Fibroblast of the aortic adventitia (primary cell): ENCODE measurements at regions not wholly inside any gene's neighbourhood (a gene's known extent, or its start where the extent isn't known, plus 50 kb on each side); places are given as distances from the start of the nearest gene placed in this dataset.

Experiments used
- DNase-seq: peaks from one replicate; pipeline ENCODE4 v3.0.0-alpha.2; 2010; ENCODE audit warnings: low read depth
- H3K4me3 ChIP-seq: 2 replicates; pipeline ENCODE4 v1.5.1; 2011; ENCODE audit warnings: low read depth, mild to moderate bottlenecking, control low read depth, low read length, moderate library complexity
- TF ChIP-seq, protein P1 (sequence below): IDR thresholded peaks from 2 replicates; pipeline ENCODE4 v1.5.1; 2011; ENCODE audit warnings: mild to moderate bottlenecking, low read length, control low read depth, inconsistent platforms; ENCODE audit not compliant: insufficient read depth

DNA sequence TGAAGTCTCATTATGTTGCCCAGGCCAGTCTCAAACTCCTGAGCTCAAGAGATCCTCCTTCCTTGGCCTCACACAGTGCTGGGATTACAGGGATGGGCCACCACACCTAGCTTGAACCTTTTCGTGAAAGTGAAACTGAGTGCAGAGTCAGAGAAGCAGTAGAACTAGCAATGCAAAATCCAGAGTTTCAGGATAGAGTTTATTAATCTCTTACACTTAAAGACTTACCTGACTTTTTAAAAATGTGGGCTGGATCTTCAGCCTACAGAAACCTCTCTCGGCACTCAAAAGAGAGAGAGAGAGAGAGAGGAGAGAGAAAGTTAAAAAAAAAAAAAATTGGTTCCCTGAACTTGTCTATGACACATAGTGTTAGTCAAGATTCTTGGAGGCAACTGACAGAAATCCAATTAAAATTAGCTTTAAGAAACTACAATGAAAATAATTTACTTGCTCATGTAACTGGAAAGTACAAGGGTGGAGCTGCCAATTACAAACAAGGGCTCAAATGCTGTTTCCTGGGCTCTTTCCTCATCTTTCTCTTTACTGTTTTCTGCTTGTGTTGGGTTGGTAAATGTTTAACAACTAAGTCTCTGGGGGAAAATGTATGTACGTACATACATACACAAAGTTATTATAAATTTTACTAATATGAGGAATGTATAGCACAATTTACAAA is 98.1 kb upstream of the CERS6 start:
- no peak overlapping the region for H3K4me3 ChIP-seq
- TF ChIP-seq, protein P1, sequence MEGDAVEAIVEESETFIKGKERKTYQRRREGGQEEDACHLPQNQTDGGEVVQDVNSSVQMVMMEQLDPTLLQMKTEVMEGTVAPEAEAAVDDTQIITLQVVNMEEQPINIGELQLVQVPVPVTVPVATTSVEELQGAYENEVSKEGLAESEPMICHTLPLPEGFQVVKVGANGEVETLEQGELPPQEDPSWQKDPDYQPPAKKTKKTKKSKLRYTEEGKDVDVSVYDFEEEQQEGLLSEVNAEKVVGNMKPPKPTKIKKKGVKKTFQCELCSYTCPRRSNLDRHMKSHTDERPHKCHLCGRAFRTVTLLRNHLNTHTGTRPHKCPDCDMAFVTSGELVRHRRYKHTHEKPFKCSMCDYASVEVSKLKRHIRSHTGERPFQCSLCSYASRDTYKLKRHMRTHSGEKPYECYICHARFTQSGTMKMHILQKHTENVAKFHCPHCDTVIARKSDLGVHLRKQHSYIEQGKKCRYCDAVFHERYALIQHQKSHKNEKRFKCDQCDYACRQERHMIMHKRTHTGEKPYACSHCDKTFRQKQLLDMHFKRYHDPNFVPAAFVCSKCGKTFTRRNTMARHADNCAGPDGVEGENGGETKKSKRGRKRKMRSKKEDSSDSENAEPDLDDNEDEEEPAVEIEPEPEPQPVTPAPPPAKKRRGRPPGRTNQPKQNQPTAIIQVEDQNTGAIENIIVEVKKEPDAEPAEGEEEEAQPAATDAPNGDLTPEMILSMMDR = no peak
- DNase-seq = no peak

GRCh38 chr2:168359082-168359481 is 97.0 kb upstream of the CERS6 start:
- DNase-seq = no peak
- TF ChIP-seq, protein P1 = no peak

DNA sequence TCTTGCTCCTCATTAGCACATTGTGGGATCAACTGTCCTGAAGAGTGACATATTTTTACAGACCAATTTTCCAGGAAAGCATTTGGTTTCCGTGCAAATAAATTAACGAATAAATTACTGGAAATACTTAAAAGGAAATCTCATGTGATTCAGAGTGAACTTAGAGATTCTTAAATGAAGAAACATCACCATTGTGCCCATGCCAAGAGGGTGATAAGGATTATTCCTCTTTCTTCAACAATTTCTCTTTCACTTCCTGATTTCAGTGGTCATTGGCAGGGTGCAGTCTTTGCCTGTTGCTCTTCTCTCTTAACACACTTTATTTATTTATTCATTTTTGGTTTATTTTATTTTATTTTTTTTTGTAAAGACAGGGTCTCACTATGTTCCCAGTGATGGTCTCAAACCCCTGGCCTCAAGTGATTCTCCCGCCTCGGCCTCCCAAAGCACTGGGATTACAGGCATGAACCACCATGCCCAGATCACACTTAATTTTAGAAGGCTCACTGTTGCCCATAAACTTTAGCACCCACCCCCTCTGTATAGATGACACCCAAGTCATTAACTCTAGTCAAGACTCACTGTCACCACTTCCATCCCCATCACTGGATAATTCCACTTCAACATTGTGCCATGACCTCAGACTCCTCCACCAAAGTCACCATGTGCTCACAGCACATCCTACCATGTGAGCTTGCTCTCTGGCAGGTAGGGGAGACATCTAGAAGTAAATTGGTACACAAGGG is 92.6 kb upstream of the CERS6 start:
- TF ChIP-seq, protein P1 = no peak
- no peak overlapping the region for H3K4me3 ChIP-seq
- DNase-seq = no peak

More at GRCh38 chr2:168359082-168359481, 97.0 kb upstream of the CERS6 start:
- no peak overlapping the region for H3K4me3 ChIP-seq

DNA sequence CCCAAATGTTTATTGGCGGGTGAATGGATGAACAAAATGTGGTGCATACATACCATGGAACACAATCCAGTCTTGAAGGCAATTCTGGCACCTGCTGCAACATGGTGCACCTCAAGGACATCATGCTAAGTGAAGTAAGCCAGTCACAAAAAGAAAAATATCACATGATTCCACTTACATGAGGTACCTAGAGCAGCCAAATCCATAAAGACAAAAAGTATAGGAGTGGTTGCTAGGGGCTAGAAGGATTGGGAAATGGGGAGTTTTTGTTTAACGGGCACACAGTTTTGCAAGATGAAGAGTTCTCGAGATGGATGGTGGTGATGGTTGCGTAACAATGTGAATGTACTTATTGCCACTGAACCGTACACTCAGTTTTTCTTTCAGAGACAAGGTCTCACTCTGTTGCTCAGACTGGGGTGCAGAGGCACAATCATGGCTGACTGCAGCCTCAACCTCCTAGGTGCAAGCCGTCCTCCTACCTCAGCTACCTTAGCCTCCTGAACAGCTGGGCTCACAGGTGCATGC is 90.9 kb upstream of the CERS6 start:
- no peak overlapping the region for H3K4me3 ChIP-seq
- TF ChIP-seq, protein P1 = no peak
- DNase-seq = no peak

- H3K4me3 ChIP-seq = no peak overlapping the region
- TF ChIP-seq, protein P1 = no peak
- no peak for DNase-seq
Measured at GRCh38 chr2:168369031-168369430, 87.0 kb upstream of the CERS6 start.

GRCh38 chr2:168371273-168372019 is 84.6 kb upstream of the CERS6 start:
- no peak overlapping the region for H3K4me3 ChIP-seq
- TF ChIP-seq, protein P1 = no peak
- no peak for DNase-seq
